ENCODE measurements at regions not wholly inside any gene's neighbourhood (a gene's known extent, or its start where the extent isn't known, plus 50 kb on each side); places are given as distances from the start of the nearest gene placed in this dataset.

GRCh38 chr2:240289701-240290431 is 145.6 kb upstream of the GPC1 start:
- TF ChIP-seq POLR2A (IDR thresholded peaks at IDR 0.05) (no peak), CTCF (IDR thresholded peaks at IDR 0.05) (no peak)
